GM13976 (cell line): ENCODE measurements at regions not wholly inside any gene's neighbourhood (a gene's known extent, or its start where the extent isn't known, plus 50 kb on each side); places are given as distances from the start of the nearest gene placed in this dataset.

ENCODE experiments used
- DNase-seq: peaks from one replicate; pipeline ENCODE4 v3.0.0; 2012; ENCODE audit warnings: low spot score
- CTCF ChIP-seq: IDR thresholded peaks from 2 replicates; pipeline ENCODE4 v1.5.1; 2012; ENCODE audit warnings: borderline replicate concordance, mild to moderate bottlenecking; ENCODE audit not compliant: insufficient read depth; ENCODE audit errors: extremely low read depth, missing control alignments, control extremely low read depth
- in situ Hi-C: fragments of 300-500 bp; cut with MboI; formaldehyde crosslinking; loops from one replicate; pipeline ENCODE4 v1.12.0; 2022; ENCODE audit warnings: low sequenced_read_pairs, mixed read lengths, inconsistent platforms; ENCODE audit not compliant: unreplicated experiment

- no peak for DNase-seq
- in situ Hi-C loops, result no loop called here
- TF ChIP-seq CTCF, result no peak
These were observed 882.8 kb upstream of the SOX9 start for GRCh38 chr17:71237903-71238538.

GRCh38 chr17:71247441-71248015, 873.3 kb upstream of the SOX9 start:
- in situ Hi-C loops, result no loop called here
- TF ChIP-seq CTCF, result no peak
- no peak for DNase-seq

GRCh38 chr17:71251276-71251675, 869.5 kb upstream of the SOX9 start:
- DNase-seq, result no peak
- no peak for TF ChIP-seq CTCF
- in situ Hi-C loops, result no loop called here

GRCh38 chr17:71251951-71252350, 868.9 kb upstream of the SOX9 start:
- DNase-seq, result no peak
- TF ChIP-seq CTCF, result no peak
- in situ Hi-C loops, result no loop called here

GRCh38 chr17:71252436-71252835, 868.4 kb upstream of the SOX9 start:
- no peak for DNase-seq
- no peak for TF ChIP-seq CTCF

GRCh38 chr17:71257096-71257495, 863.7 kb upstream of the SOX9 start:
- TF ChIP-seq CTCF, result no peak
- in situ Hi-C loops, result no loop called here

More at GRCh38 chr17:71252436-71252835, 868.4 kb upstream of the SOX9 start:
- in situ Hi-C loops, result no loop called here

More at GRCh38 chr17:71257096-71257495, 863.7 kb upstream of the SOX9 start:
- DNase-seq, result no peak
